Glomerular visceral epithelial cell (primary cell): ENCODE measurements at regions not wholly inside any gene's neighbourhood (a gene's known extent, or its start where the extent isn't known, plus 50 kb on each side); places are given as distances from the start of the nearest gene placed in this dataset.
"Not testable (repeated sequence)": the region's sequence is repeated elsewhere in the genome, so short reads cannot be mapped to it uniquely, and the experiment has no call there.

Experiments used
- DNase-seq: peaks from one replicate; pipeline ENCODE4 v3.0.0-alpha.2; 2016; ENCODE audit errors: extremely low spot score

GRCh38 chrX:16319929-16320328, 152.6 kb downstream of the MAGEB17 start:
- no peak for DNase-seq

GRCh38 chrX:16320765-16321355, 153.6 kb downstream of the MAGEB17 start:
- peak; percentile 44 for DNase-seq

- no peak for DNase-seq
Observed at GRCh38 chrX:16333453-16333852, 166.2 kb downstream of the MAGEB17 start.

GRCh38 chrX:16335181-16335580, 167.9 kb downstream of the MAGEB17 start:
- DNase-seq = peak; percentile 0

GRCh38 chrX:16347968-16348670, 180.8 kb downstream of the MAGEB17 start:
- DNase-seq = no peak

- DNase-seq = no peak
Observed at GRCh38 chrX:16357902-16358301, 190.6 kb downstream of the MAGEB17 start.

GRCh38 chrX:16360056-16360455, 192.8 kb downstream of the MAGEB17 start:
- not testable (repeated sequence) for DNase-seq

GRCh38 chrX:16368696-16369095, 201.4 kb downstream of the MAGEB17 start:
- peak; percentile 0 for DNase-seq

- DNase-seq = no peak
Observed at GRCh38 chrX:16376056-16376455, 208.8 kb downstream of the MAGEB17 start.

GRCh38 chrX:16386126-16386525, 218.8 kb downstream of the MAGEB17 start:
- DNase-seq = no peak

GRCh38 chrX:16392597-16392996, 225.3 kb downstream of the MAGEB17 start:
- no peak for DNase-seq

- no peak for DNase-seq
Observed at GRCh38 chrX:16394290-16394689, 227.0 kb downstream of the MAGEB17 start.

GRCh38 chrX:16403808-16404207, 236.5 kb downstream of the MAGEB17 start:
- DNase-seq = no peak

- no peak for DNase-seq
Observed at GRCh38 chrX:16416588-16416987, 233.4 kb upstream of the S100G start.

GRCh38 chrX:16418650-16419049, 231.3 kb upstream of the S100G start:
- no peak for DNase-seq

- no peak for DNase-seq
Observed at GRCh38 chrX:16427668-16428067, 222.3 kb upstream of the S100G start.

- no peak for DNase-seq
Observed at GRCh38 chrX:16429406-16429805, 220.6 kb upstream of the S100G start.

GRCh38 chrX:16431266-16431665, 218.7 kb upstream of the S100G start:
- no peak for DNase-seq

- no peak for DNase-seq
Observed at GRCh38 chrX:16433021-16433420, 216.9 kb upstream of the S100G start.

GRCh38 chrX:16435399-16435986, 214.5 kb upstream of the S100G start:
- no peak for DNase-seq

GRCh38 chrX:16436348-16437188, 213.4 kb upstream of the S100G start:
- DNase-seq = peak; percentile 71

- DNase-seq = no peak
Observed at GRCh38 chrX:16440446-16440845, 209.5 kb upstream of the S100G start.
